PC-9 (cell line): ENCODE measurements at regions not wholly inside any gene's neighbourhood (a gene's known extent, or its start where the extent isn't known, plus 50 kb on each side); places are given as distances from the start of the nearest gene placed in this dataset.
"Not testable (repeated sequence)": the region's sequence is repeated elsewhere in the genome, so short reads cannot be mapped to it uniquely, and the experiment has no call there.

ENCODE experiments used
- BruUV-seq: library from RNA; stranded (reverse); fragments of 400-500 nt; replicated peaks from 2 replicates; lab custom pipeline; 2021; lab: Mats Ljungman, UMichigan
- CTCF ChIA-PET: fragments of 300-600 bp; sonication (Branson Sonifier 250); formaldehyde crosslinking; loops from one replicate; lab custom pipeline; 2022; ENCODE audit warnings: antibody characterized with exemption; lab: Charles Lee
- POLR2A ChIA-PET: fragments of 300-600 bp; sonication (Branson Sonifier 250); formaldehyde crosslinking; loops from one replicate; lab custom pipeline; 2022; ENCODE audit warnings: antibody characterized with exemption; ENCODE audit not compliant: unreplicated experiment; lab: Charles Lee
- DNase-seq, 2 experiments: peaks; one replicate each; pipeline versions ENCODE4 v3.0.0 to v3.0.0-alpha.2; 2015 to 2022; ENCODE audit warnings: mixed read lengths in 1 of 2
- H2AFZ ChIP-seq: fragments of 200-600 bp; sonication (generic); 2 replicates; pipeline ENCODE4 v1.8.1; 2017; ENCODE audit warnings: antibody characterized with exemption
- H3F3A ChIP-seq: fragments of 200-600 bp; sonication (generic); 2 replicates; pipeline ENCODE4 v1.8.1; 2017; ENCODE audit warnings: antibody characterized with exemption, mild to moderate bottlenecking, low read depth; ENCODE audit not compliant: insufficient read depth
- H3K27ac ChIP-seq: fragments of 200-600 bp; sonication (generic); 2 replicates; pipeline ENCODE4 v1.6.1; 2016; ENCODE audit warnings: mixed run types
- H3K27me3 ChIP-seq: fragments of 200-600 bp; sonication (generic); 2 replicates; pipeline ENCODE4 v1.6.1; 2016; ENCODE audit warnings: low read depth, mixed run types; ENCODE audit not compliant: insufficient read depth
- H3K36me3 ChIP-seq: fragments of 200-600 bp; sonication (generic); 2 replicates; pipeline ENCODE4 v1.6.1; 2016; ENCODE audit warnings: low read depth, mixed run types
- H3K4me1 ChIP-seq: fragments of 200-600 bp; sonication (generic); replicated peaks from 2 replicates; pipeline ENCODE4 v1.6.1; 2016; ENCODE audit warnings: mixed run types; ENCODE audit not compliant: insufficient read depth
- H3K4me2 ChIP-seq: fragments of 200-600 bp; sonication (generic); 2 replicates; pipeline ENCODE4 v1.6.1; 2017; ENCODE audit warnings: mixed run types
- H3K4me3 ChIP-seq: fragments of 200-600 bp; sonication (generic); 2 replicates; pipeline ENCODE4 v1.6.1; 2016; ENCODE audit warnings: mixed run types
- H3K79me2 ChIP-seq: fragments of 200-600 bp; sonication (generic); 2 replicates; pipeline ENCODE4 v1.6.1; 2017; ENCODE audit warnings: low read depth, mixed run types
- H3K9me2 ChIP-seq: fragments of 200-600 bp; sonication (generic); 2 replicates; pipeline ENCODE4 v1.8.1; 2017; ENCODE audit warnings: mild to moderate bottlenecking; ENCODE audit not compliant: insufficient read depth
- H3K9me3 ChIP-seq: fragments of 200-600 bp; sonication (generic); 2 replicates; pipeline ENCODE4 v1.8.1; 2016; ENCODE audit warnings: low read depth; ENCODE audit not compliant: insufficient read depth
- H4K20me1 ChIP-seq: fragments of 200-600 bp; sonication (generic); 2 replicates; pipeline ENCODE4 v1.8.1; 2017; ENCODE audit not compliant: insufficient read depth
- CTCF ChIP-seq: fragments of 200-600 bp; sonication (generic); conservative IDR thresholded peaks from 2 replicates; pipeline ENCODE4 v1.6.1; 2017; ENCODE audit warnings: mixed run types, antibody characterized with exemption, mild to moderate bottlenecking, moderate library complexity
- EZH2 ChIP-seq: fragments of 200-600 bp; sonication (generic); IDR thresholded peaks from 2 replicates; pipeline ENCODE4 v1.8.0; 2017; ENCODE audit warnings: antibody characterized with exemption, low read depth
- intact Hi-C: fragments of 100-400 bp; cut with micrococcal nuclease; formaldehyde crosslinking; loops from one replicate; pipeline ENCODE4 v1.10.0; 2022; ENCODE audit not compliant: unreplicated experiment

GRCh38 chr3:18189282-18190050 is 235.7 kb downstream of the SATB1 start:
- Histone ChIP-seq H3K36me3 (no peaks in the 10 kb centered on the region), H3K4me3 (no peak overlapping the region), H3F3A (no peaks in the 10 kb centered on the region), H3K4me2 (no peak overlapping the region), H4K20me1 (no peaks in the 10 kb centered on the region), H3K4me1 (peaks cover 9% of the 10 kb centered on the region), H3K27ac (no peak overlapping the region), H3K9me3 (peaks cover 9% of the 10 kb centered on the region; the same call in 1 of the 2 replicates), H2AFZ (no peak overlapping the region), H3K27me3 (no peaks in the 10 kb centered on the region), H3K9me2 (no peaks in the 10 kb centered on the region), H3K79me2 (no peaks in the 10 kb centered on the region)
- no TSS peak for BruUV-seq
- POLR2A ChIA-PET = no interaction called here
- CTCF ChIA-PET = no interaction called here
- no peak for TF ChIP-seq EZH2
- TF ChIP-seq CTCF = no peak
- intact Hi-C loops = no loop called here
- no peak for DNase-seq

- DNase-seq = no peak
- Histone ChIP-seq H3K9me2 (no peaks in the 10 kb centered on the region), H3K4me1 (peaks cover 9% of the 10 kb centered on the region), H3K27me3 (no peaks in the 10 kb centered on the region), H3K9me3 (peaks cover 13% of the 10 kb centered on the region; the same call in 1 of the 2 replicates), H3K4me3 (no peak overlapping the region), H3K36me3 (no peaks in the 10 kb centered on the region), H3K79me2 (no peaks in the 10 kb centered on the region), H3F3A (no peaks in the 10 kb centered on the region), H3K27ac (no peak overlapping the region), H4K20me1 (no peaks in the 10 kb centered on the region), H3K4me2 (no peak overlapping the region), H2AFZ (no peak overlapping the region; the same call in 1 of the 2 replicates)
- intact Hi-C loops = no loop called here
- no TSS peak for BruUV-seq
- no peak for TF ChIP-seq CTCF
- TF ChIP-seq EZH2 = no peak
- ChIA-PET CTCF (no interaction called here), POLR2A (no interaction called here)
These were observed 236.6 kb downstream of the SATB1 start for GRCh38 chr3:18188491-18188890.

- Histone ChIP-seq H3K9me2 (no peaks in the 10 kb centered on the region), H2AFZ (no peak overlapping the region), H3F3A (no peaks in the 10 kb centered on the region), H3K79me2 (no peaks in the 10 kb centered on the region), H3K27me3 (no peaks in the 10 kb centered on the region), H3K4me3 (no peak overlapping the region), H3K9me3 (peaks cover 15% of the 10 kb centered on the region; the same call in 1 of the 2 replicates), H3K4me1 (peaks cover 9% of the 10 kb centered on the region), H3K27ac (no peak overlapping the region), H3K4me2 (no peak overlapping the region), H3K36me3 (no peaks in the 10 kb centered on the region), H4K20me1 (no peaks in the 10 kb centered on the region)
- intact Hi-C loops = no loop called here
- BruUV-seq = no TSS peak
- POLR2A ChIA-PET = no interaction called here
- TF ChIP-seq EZH2 = no peak
- TF ChIP-seq CTCF = no peak
- CTCF ChIA-PET = no interaction called here
- no peak for DNase-seq
These were observed 239.5 kb downstream of the SATB1 start for GRCh38 chr3:18185624-18186023.

- H3K36me3 ChIP-seq, CTCF ChIA-PET, POLR2A ChIA-PET, H3K79me2 ChIP-seq, DNase-seq, BruUV-seq, H3K27ac ChIP-seq, H3F3A ChIP-seq, H4K20me1 ChIP-seq, H2AFZ ChIP-seq, H3K9me2 ChIP-seq, H3K27me3 ChIP-seq, H3K4me3 ChIP-seq, H3K4me2 ChIP-seq, H3K4me1 ChIP-seq, intact Hi-C loops: not testable (repeated sequence)
- peaks cover 19% of the 10 kb centered on the region for H3K9me3 ChIP-seq
These were observed 242.2 kb downstream of the SATB1 start for GRCh38 chr3:18182923-18183322.
